Ishikawa (cell line): ENCODE measurements at regions not wholly inside any gene's neighbourhood (a gene's known extent, or its start where the extent isn't known, plus 50 kb on each side); places are given as distances from the start of the nearest gene placed in this dataset.

Source experiments
- CEBPB ChIP-seq: IDR thresholded peaks from 2 replicates; pipeline ENCODE4 v1.6.1; 2012
- CREB1 ChIP-seq: IDR thresholded peaks from 2 replicates; pipeline ENCODE4 v1.6.1; 2012; ENCODE audit warnings: low read depth
- EGR1 ChIP-seq: IDR thresholded peaks from 2 replicates; pipeline ENCODE4 v1.6.1; 2012
- EP300 ChIP-seq: IDR thresholded peaks from 2 replicates; pipeline ENCODE4 v1.6.1; 2012; ENCODE audit warnings: borderline replicate concordance
- FOXM1 ChIP-seq: IDR thresholded peaks from 2 replicates; pipeline ENCODE4 v1.6.1; 2012; ENCODE audit warnings: low read depth, borderline replicate concordance
- MAX ChIP-seq: IDR thresholded peaks from 2 replicates; pipeline ENCODE4 v1.6.1; 2012
- NFIC ChIP-seq: IDR thresholded peaks from 2 replicates; pipeline ENCODE4 v1.6.1; 2012
- RAD21 ChIP-seq: IDR thresholded peaks from 2 replicates; pipeline ENCODE4 v1.6.1; 2012; ENCODE audit warnings: low read depth
- TAF1 ChIP-seq: IDR thresholded peaks from 2 replicates; pipeline ENCODE4 v1.6.1; 2012; ENCODE audit warnings: low read depth, mild to moderate bottlenecking
- TCF12 ChIP-seq: IDR thresholded peaks from 2 replicates; pipeline ENCODE4 v1.6.1; 2012; ENCODE audit warnings: low read depth
- TEAD4 ChIP-seq: IDR thresholded peaks from 2 replicates; pipeline ENCODE4 v1.6.1; 2012
- YY1 ChIP-seq: IDR thresholded peaks from 2 replicates; pipeline ENCODE4 v1.6.1; 2012; ENCODE audit warnings: low read depth
- ZBTB7A ChIP-seq: IDR thresholded peaks from 2 replicates; pipeline ENCODE4 v1.6.1; 2012; ENCODE audit warnings: low read depth
- TF ChIP-seq, protein P1 (sequence below): IDR thresholded peaks from 2 replicates; pipeline ENCODE4 v1.6.1; 2012
- TF ChIP-seq, protein P2 (sequence below): IDR thresholded peaks from 2 replicates; pipeline ENCODE4 v1.6.1; 2012; ENCODE audit warnings: low read depth, mild to moderate bottlenecking

DNA sequence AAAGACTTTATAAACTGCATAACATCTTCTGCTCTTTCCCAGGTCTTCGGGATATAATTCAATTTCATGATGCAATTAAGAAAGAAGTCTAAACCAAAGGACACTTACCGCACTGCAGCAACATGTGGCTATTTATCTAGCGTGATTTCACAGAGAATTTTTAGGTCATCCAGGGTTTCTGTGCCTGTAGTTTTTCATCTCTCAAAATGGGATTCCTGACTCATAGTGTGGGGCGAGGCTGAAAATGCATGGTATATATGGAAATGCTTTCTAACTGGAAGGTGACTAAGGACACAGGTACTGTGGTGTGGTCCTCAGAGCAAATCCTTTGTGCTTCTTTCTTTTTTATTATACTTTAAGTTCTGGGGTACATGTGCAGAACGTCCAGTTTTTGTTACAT is 557.7 kb upstream of the KLF4 start:
- TF ChIP-seq, protein P1, sequence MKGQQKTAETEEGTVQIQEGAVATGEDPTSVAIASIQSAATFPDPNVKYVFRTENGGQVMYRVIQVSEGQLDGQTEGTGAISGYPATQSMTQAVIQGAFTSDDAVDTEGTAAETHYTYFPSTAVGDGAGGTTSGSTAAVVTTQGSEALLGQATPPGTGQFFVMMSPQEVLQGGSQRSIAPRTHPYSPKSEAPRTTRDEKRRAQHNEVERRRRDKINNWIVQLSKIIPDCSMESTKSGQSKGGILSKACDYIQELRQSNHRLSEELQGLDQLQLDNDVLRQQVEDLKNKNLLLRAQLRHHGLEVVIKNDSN = no peak
- TF ChIP-seq RAD21 = no peak
- no peak for TF ChIP-seq TCF12
- TF ChIP-seq TEAD4 = no peak
- no peak for TF ChIP-seq ZBTB7A
- TF ChIP-seq, protein P2, sequence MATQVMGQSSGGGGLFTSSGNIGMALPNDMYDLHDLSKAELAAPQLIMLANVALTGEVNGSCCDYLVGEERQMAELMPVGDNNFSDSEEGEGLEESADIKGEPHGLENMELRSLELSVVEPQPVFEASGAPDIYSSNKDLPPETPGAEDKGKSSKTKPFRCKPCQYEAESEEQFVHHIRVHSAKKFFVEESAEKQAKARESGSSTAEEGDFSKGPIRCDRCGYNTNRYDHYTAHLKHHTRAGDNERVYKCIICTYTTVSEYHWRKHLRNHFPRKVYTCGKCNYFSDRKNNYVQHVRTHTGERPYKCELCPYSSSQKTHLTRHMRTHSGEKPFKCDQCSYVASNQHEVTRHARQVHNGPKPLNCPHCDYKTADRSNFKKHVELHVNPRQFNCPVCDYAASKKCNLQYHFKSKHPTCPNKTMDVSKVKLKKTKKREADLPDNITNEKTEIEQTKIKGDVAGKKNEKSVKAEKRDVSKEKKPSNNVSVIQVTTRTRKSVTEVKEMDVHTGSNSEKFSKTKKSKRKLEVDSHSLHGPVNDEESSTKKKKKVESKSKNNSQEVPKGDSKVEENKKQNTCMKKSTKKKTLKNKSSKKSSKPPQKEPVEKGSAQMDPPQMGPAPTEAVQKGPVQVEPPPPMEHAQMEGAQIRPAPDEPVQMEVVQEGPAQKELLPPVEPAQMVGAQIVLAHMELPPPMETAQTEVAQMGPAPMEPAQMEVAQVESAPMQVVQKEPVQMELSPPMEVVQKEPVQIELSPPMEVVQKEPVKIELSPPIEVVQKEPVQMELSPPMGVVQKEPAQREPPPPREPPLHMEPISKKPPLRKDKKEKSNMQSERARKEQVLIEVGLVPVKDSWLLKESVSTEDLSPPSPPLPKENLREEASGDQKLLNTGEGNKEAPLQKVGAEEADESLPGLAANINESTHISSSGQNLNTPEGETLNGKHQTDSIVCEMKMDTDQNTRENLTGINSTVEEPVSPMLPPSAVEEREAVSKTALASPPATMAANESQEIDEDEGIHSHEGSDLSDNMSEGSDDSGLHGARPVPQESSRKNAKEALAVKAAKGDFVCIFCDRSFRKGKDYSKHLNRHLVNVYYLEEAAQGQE = no peak
- no peak for TF ChIP-seq EP300

DNA sequence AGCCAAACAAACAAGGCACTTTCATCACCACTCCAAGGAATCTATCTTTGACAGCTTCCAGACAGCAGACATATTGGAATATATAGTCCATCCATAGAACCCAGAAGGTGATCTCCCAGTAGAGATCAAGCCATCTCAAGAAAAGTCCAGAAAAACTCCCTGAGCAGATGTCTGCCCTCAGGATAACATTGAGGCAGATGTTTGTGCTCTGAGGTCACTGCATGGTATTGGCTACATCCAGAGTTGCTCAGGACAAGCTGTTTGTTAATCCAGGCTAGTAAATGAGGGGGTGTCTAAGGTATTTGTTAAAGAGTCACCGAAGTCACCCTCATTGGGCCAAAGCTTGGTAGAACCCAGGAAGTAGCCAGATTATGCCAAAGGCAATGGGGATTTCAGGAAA is 556.3 kb upstream of the KLF4 start:
- TF ChIP-seq ZBTB7A (no peak), EP300 (no peak), MAX (no peak), TCF12 (no peak), TAF1 (no peak), CREB1 (no peak), RAD21 (no peak)
- TF ChIP-seq, protein P1 = no peak

DNA sequence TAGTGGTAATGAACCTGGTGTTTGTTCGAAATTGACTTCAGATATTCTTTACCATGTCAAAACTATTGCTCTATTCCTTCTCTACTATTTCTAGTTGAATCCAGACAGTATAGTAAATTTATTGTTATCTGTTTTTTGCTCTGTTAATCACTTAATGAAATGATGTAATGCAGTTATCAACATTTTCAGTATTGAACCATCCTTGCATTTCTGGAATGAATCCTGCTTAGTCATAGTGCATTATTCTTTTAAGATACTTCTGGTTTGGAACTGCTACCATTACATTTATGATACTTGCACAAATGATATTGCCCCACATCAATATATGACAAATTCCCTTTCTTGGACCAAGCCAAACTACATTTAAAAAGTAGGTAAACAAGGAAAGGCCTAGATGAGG is 554.0 kb upstream of the KLF4 start:
- TF ChIP-seq, protein P2 = no peak
- TF ChIP-seq TCF12 (no peak), EGR1 (no peak), EP300 (no peak), CEBPB (no peak), RAD21 (no peak), TAF1 (no peak), FOXM1 (no peak), ZBTB7A (no peak), TEAD4 (no peak), NFIC (no peak), YY1 (no peak), CREB1 (no peak), MAX (no peak)
- TF ChIP-seq, protein P1 = no peak

- no peak for TF ChIP-seq FOXM1
- no peak for TF ChIP-seq TCF12
Measured at GRCh38 chr9:108041551-108041950, 552.0 kb upstream of the KLF4 start.

GRCh38 chr9:108040783-108041182 is 551.2 kb upstream of the KLF4 start:
- TF ChIP-seq EGR1 = no peak
- no peak for TF ChIP-seq TAF1
- no peak for TF ChIP-seq CREB1
- no peak for TF ChIP-seq RAD21
- TF ChIP-seq, protein P1 = no peak
- TF ChIP-seq MAX = no peak
- no peak for TF ChIP-seq CEBPB
- TF ChIP-seq TCF12 = no peak
- TF ChIP-seq, protein P2 = no peak
- no peak for TF ChIP-seq TEAD4
- no peak for TF ChIP-seq ZBTB7A
- no peak for TF ChIP-seq EP300
- TF ChIP-seq FOXM1 = no peak
- no peak for TF ChIP-seq NFIC
- TF ChIP-seq YY1 = no peak
